ENCODE measurements at regions not wholly inside any gene's neighbourhood (a gene's known extent, or its start where the extent isn't known, plus 50 kb on each side); places are given as distances from the start of the nearest gene placed in this dataset.

- Histone ChIP-seq H3K36me3 (ENCODE audit: insufficient read depth in 1 of 2, low read depth in 1 of 2) (no peaks in the 10 kb centered on the region), H3K27ac (no peak overlapping the region), H3K4me3 (no peak overlapping the region), H3K4me1 (no peaks in the 10 kb centered on the region), H3K9me3 (no peaks in the 10 kb centered on the region), H3K27me3 (ENCODE audit: insufficient read depth in 3 of 3, low read length in 2 of 3) (no peaks in the 10 kb centered on the region)
- no peak for TF ChIP-seq CTCF (IDR thresholded peaks at IDR 0.05)
- ATAC-seq, result no peak
- intact Hi-C loops (cut with DNase I), result no loop called here
- no peak for DNase-seq
Observed at GRCh38 chr18:73617981-73618380, 529.7 kb downstream of the FBXO15 start.

DNA sequence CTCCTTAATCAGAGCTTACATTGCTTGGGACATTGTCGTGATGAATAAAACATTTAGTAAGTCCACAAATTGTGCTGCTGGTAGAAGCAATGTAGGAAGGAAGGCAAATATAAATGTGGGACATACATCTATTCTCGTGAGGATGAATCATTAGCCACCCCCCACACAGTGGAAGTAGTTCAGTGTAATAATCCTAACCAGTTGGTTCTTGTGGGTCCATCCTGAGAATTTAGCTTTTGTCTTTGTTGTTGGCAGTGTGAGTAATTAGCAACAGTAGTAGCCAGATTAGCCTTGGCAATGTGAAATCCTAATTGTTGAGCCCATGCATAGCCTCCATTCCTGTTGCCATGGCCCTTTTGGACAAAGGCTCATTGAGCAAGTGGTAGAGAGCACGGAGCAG lies 532.1 kb downstream of the FBXO15 start:
- DNase-seq (no peak), ATAC-seq (no peak)
- WGBS, 3 donors, result 52 to 61% (median 61%) methylated on average over 3 of the region's 3 CpGs
- intact Hi-C loops (cut with DNase I), result no loop called here
- H3K27ac ChIP-seq, result no peak overlapping the region
- H3K9me3 ChIP-seq, result no peaks in the 10 kb centered on the region
- H3K4me1 ChIP-seq, result no peaks in the 10 kb centered on the region
- H3K4me3 ChIP-seq, result no peak overlapping the region
- no peak for TF ChIP-seq CTCF (IDR thresholded peaks at IDR 0.05)
- no peaks in the 10 kb centered on the region for H3K36me3 ChIP-seq (ENCODE audit: insufficient read depth in 1 of 2, low read depth in 1 of 2)
- no peaks in the 10 kb centered on the region for H3K27me3 ChIP-seq (ENCODE audit: insufficient read depth in 3 of 3, low read length in 2 of 3)

DNA sequence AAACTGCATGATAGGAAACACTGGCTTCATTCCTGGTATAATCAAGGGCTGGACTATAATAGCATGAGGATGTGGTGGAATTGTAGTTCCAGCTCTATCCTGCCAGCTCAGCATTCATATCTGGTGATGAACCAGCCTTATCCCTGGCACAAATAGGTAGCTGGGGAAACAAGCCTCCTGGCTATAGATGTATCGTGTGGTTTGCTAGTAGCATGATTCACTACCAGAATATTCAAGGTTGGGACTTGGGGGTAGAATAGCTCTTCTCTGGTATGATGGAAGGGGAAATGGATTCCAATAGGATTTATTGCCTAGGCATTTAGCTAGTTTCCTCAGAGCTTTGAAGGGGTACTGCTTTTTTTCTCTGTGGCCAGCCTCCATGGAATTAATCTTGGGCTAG lies 532.8 kb downstream of the FBXO15 start:
- no peak for ATAC-seq
- no peaks in the 10 kb centered on the region for H3K4me1 ChIP-seq
- H3K27ac ChIP-seq, result no peak overlapping the region
- H3K4me3 ChIP-seq, result no peak overlapping the region
- H3K36me3 ChIP-seq (ENCODE audit: insufficient read depth in 1 of 2, low read depth in 1 of 2), result no peaks in the 10 kb centered on the region
- no peaks in the 10 kb centered on the region for H3K27me3 ChIP-seq (ENCODE audit: insufficient read depth in 3 of 3, low read length in 2 of 3)
- H3K9me3 ChIP-seq, result no peaks in the 10 kb centered on the region
- no peak for DNase-seq
- no peak for TF ChIP-seq CTCF (IDR thresholded peaks at IDR 0.05)
- intact Hi-C loops (cut with DNase I), result no loop called here
- 50 to 73% (median 55%) methylated on average over 1 of the region's 1 CpG for WGBS, 3 donors

- Histone ChIP-seq H3K4me3 (no peak overlapping the region), H3K27me3 (ENCODE audit: insufficient read depth in 3 of 3, low read length in 2 of 3) (no peaks in the 10 kb centered on the region), H3K36me3 (ENCODE audit: insufficient read depth in 1 of 2, low read depth in 1 of 2) (no peaks in the 10 kb centered on the region), H3K9me3 (no peaks in the 10 kb centered on the region), H3K4me1 (no peaks in the 10 kb centered on the region), H3K27ac (no peak overlapping the region)
- DNase-seq, result no peak
- no peak for TF ChIP-seq CTCF (IDR thresholded peaks at IDR 0.05)
- no peak for ATAC-seq
- intact Hi-C loops (cut with DNase I), result no loop called here
- WGBS, 3 donors, result 86 to 93% (median 89%) methylated on average over 1 of the region's 1 CpG
Observed at GRCh38 chr18:73613706-73614340, 533.8 kb downstream of the FBXO15 start.
